Activated CD4-positive, CD25-positive, alpha-beta regulatory T cell treated with anti-CD3 and anti-CD28 coated beads, Interleukin-2, amount 50 U/mL, for 16 hours (primary cell): ENCODE measurements at regions not wholly inside any gene's neighbourhood (a gene's known extent, or its start where the extent isn't known, plus 50 kb on each side); places are given as distances from the start of the nearest gene placed in this dataset.
"Not testable (repeated sequence)": the region's sequence is repeated elsewhere in the genome, so short reads cannot be mapped to it uniquely, and the experiment has no call there.

Experiments used
- DNase-seq: peaks from one replicate; pipeline ENCODE4 v3.0.0-alpha.2; 2020; ENCODE audit warnings: low read depth, low spot score

- DNase-seq = no peak
Observed at GRCh38 chr4:1530356-1530755, 124.1 kb upstream of the NKX1-1 start.

GRCh38 chr4:1524761-1525160 is 118.5 kb upstream of the NKX1-1 start:
- no peak for DNase-seq

GRCh38 chr4:1523907-1524636 is 117.8 kb upstream of the NKX1-1 start:
- DNase-seq = no peak

- DNase-seq = no peak
Observed at GRCh38 chr4:1523506-1523905, 117.3 kb upstream of the NKX1-1 start.

- DNase-seq = no peak
Observed at GRCh38 chr4:1523033-1523432, 116.8 kb upstream of the NKX1-1 start.

GRCh38 chr4:1522606-1523005 is 116.4 kb upstream of the NKX1-1 start:
- no peak for DNase-seq

GRCh38 chr4:1521821-1522361 is 115.6 kb upstream of the NKX1-1 start:
- DNase-seq = no peak

- not testable (repeated sequence) for DNase-seq
Observed at GRCh38 chr4:1520795-1521576, 114.7 kb upstream of the NKX1-1 start.

GRCh38 chr4:1519787-1520661 is 113.8 kb upstream of the NKX1-1 start:
- no peak for DNase-seq

- no peak for DNase-seq
Observed at GRCh38 chr4:1518997-1519700, 112.9 kb upstream of the NKX1-1 start.

- DNase-seq = no peak
Observed at GRCh38 chr4:1517592-1518411, 111.6 kb upstream of the NKX1-1 start.

- no peak for DNase-seq
Observed at GRCh38 chr4:1516881-1517480, 110.7 kb upstream of the NKX1-1 start.

GRCh38 chr4:1516261-1516660 is 110.0 kb upstream of the NKX1-1 start:
- DNase-seq = no peak

GRCh38 chr4:1515763-1516162 is 109.5 kb upstream of the NKX1-1 start:
- no peak for DNase-seq

- DNase-seq = no peak
Observed at GRCh38 chr4:1515156-1515555, 108.9 kb upstream of the NKX1-1 start.

- DNase-seq = no peak
Observed at GRCh38 chr4:1514612-1515011, 108.4 kb upstream of the NKX1-1 start.

- DNase-seq = no peak
Observed at GRCh38 chr4:1513936-1514483, 107.8 kb upstream of the NKX1-1 start.

GRCh38 chr4:1512738-1513660 is 106.8 kb upstream of the NKX1-1 start:
- DNase-seq = no peak
